ENCODE measurements at regions not wholly inside any gene's neighbourhood (a gene's known extent, or its start where the extent isn't known, plus 50 kb on each side); places are given as distances from the start of the nearest gene placed in this dataset.
"Not testable (repeated sequence)": the region's sequence is repeated elsewhere in the genome, so short reads cannot be mapped to it uniquely, and the experiment has no call there.

- H3K36me3 ChIP-seq (ENCODE audit: insufficient read depth, low read length); H3K4me3 ChIP-seq (ENCODE audit: low read length in 2 of 2); POLR2A ChIA-PET (ENCODE audit: partially characterized antibody); H3K27me3 Mint-ChIP-seq; H3K27me3 ChIP-seq (ENCODE audit: insufficient read depth, low read length); CTCF ChIA-PET (ENCODE audit: partially characterized antibody); H3K9me3 ChIP-seq (ENCODE audit: control insufficient read depth in 1 of 2, low read length in 2 of 2); H3K4me1 Mint-ChIP-seq; H3K36me3 Mint-ChIP-seq; H3K4me3 Mint-ChIP-seq; H3K4me1 ChIP-seq (ENCODE audit: insufficient read depth, low read length); H3K27ac Mint-ChIP-seq; DNase-seq; H3K27ac ChIP-seq (ENCODE audit: low read depth, low read length); intact Hi-C loops (cut with micrococcal nuclease): not testable (repeated sequence)
- peaks cover 0 to 30% (median 14%) of the 10 kb centered on the region in 8 donors for H3K9me3 Mint-ChIP-seq
These were observed 340.6 kb downstream of the PAX1 start for GRCh38 chr20:22045956-22046507.

GRCh38 chr20:22027423-22027822 is 322.0 kb downstream of the PAX1 start:
- H3K4me3 ChIP-seq (ENCODE audit: low read length in 2 of 2): no peak overlapping the region
- no peaks in the 10 kb centered on the region for H3K4me1 ChIP-seq (ENCODE audit: insufficient read depth, low read length)
- H3K36me3 ChIP-seq (ENCODE audit: insufficient read depth, low read length): no peaks in the 10 kb centered on the region
- Mint-ChIP-seq H3K4me3 (no peak overlapping the region), H3K36me3 (no peaks in the 10 kb centered on the region), H3K4me1 (no peaks in the 10 kb centered on the region), H3K27ac (no peak overlapping the region), H3K9me3 (peaks cover 5 to 37% (median 21%) of the 10 kb centered on the region in 8 donors), H3K27me3 (no peaks in the 10 kb centered on the region)
- ChIA-PET CTCF (ENCODE audit: partially characterized antibody) (no interaction called here), POLR2A (ENCODE audit: partially characterized antibody) (no interaction called here)
- DNase-seq: no peak
- H3K27me3 ChIP-seq (ENCODE audit: insufficient read depth, low read length): no peaks in the 10 kb centered on the region
- intact Hi-C loops (cut with micrococcal nuclease): no loop called here
- no peak overlapping the region for H3K27ac ChIP-seq (ENCODE audit: low read depth, low read length)
- no peaks in the 10 kb centered on the region for H3K9me3 ChIP-seq (ENCODE audit: control insufficient read depth in 1 of 2, low read length in 2 of 2)

- no peak for DNase-seq
- no peaks in the 10 kb centered on the region for H3K36me3 ChIP-seq (ENCODE audit: insufficient read depth, low read length)
- H3K9me3 Mint-ChIP-seq: peaks cover 7 to 31% (median 13%) of the 10 kb centered on the region in 8 donors
- H3K9me3 ChIP-seq (ENCODE audit: control insufficient read depth in 1 of 2, low read length in 2 of 2): no peaks in the 10 kb centered on the region
- no peak overlapping the region for H3K27ac ChIP-seq (ENCODE audit: low read depth, low read length)
- no peak overlapping the region for H3K4me3 Mint-ChIP-seq
- ChIA-PET POLR2A (ENCODE audit: partially characterized antibody) (no interaction called here), CTCF (ENCODE audit: partially characterized antibody) (no interaction called here)
- H3K36me3 Mint-ChIP-seq: no peaks in the 10 kb centered on the region
- no peaks in the 10 kb centered on the region for H3K4me1 Mint-ChIP-seq
- no peaks in the 10 kb centered on the region for H3K4me1 ChIP-seq (ENCODE audit: insufficient read depth, low read length)
- intact Hi-C loops (cut with micrococcal nuclease): no loop called here
- no peak overlapping the region for H3K27ac Mint-ChIP-seq
- H3K27me3 Mint-ChIP-seq: no peaks in the 10 kb centered on the region
- no peaks in the 10 kb centered on the region for H3K27me3 ChIP-seq (ENCODE audit: insufficient read depth, low read length)
- H3K4me3 ChIP-seq (ENCODE audit: low read length in 2 of 2): no peak overlapping the region
These were observed 314.7 kb downstream of the PAX1 start for GRCh38 chr20:22020201-22020600.

GRCh38 chr20:22008456-22008855 is 303.0 kb downstream of the PAX1 start:
- Mint-ChIP-seq H3K36me3 (no peaks in the 10 kb centered on the region), H3K27me3 (no peaks in the 10 kb centered on the region), H3K4me3 (no peak overlapping the region), H3K27ac (no peak overlapping the region), H3K9me3 (peaks cover 6 to 21% (median 12%) of the 10 kb centered on the region in 8 donors), H3K4me1 (no peaks in the 10 kb centered on the region)
- Histone ChIP-seq H3K36me3 (ENCODE audit: insufficient read depth, low read length) (no peaks in the 10 kb centered on the region), H3K4me3 (ENCODE audit: low read length in 2 of 2) (no peak overlapping the region), H3K27me3 (ENCODE audit: insufficient read depth, low read length) (no peaks in the 10 kb centered on the region), H3K27ac (ENCODE audit: low read depth, low read length) (no peak overlapping the region), H3K9me3 (ENCODE audit: control insufficient read depth in 1 of 2, low read length in 2 of 2) (no peaks in the 10 kb centered on the region), H3K4me1 (ENCODE audit: insufficient read depth, low read length) (no peaks in the 10 kb centered on the region)
- intact Hi-C loops (cut with micrococcal nuclease): no loop called here
- CTCF ChIA-PET (ENCODE audit: partially characterized antibody): no interaction called here
- POLR2A ChIA-PET (ENCODE audit: partially characterized antibody): no interaction called here
- DNase-seq: no peak

GRCh38 chr20:22006306-22006705 is 300.8 kb downstream of the PAX1 start:
- Mint-ChIP-seq H3K4me3 (no peak overlapping the region), H3K27ac (no peak overlapping the region), H3K4me1 (no peaks in the 10 kb centered on the region), H3K9me3 (peaks cover 6 to 16% (median 13%) of the 10 kb centered on the region in 8 donors), H3K27me3 (no peaks in the 10 kb centered on the region), H3K36me3 (no peaks in the 10 kb centered on the region)
- ChIA-PET CTCF (ENCODE audit: partially characterized antibody) (no interaction called here), POLR2A (ENCODE audit: partially characterized antibody) (no interaction called here)
- no peaks in the 10 kb centered on the region for H3K27me3 ChIP-seq (ENCODE audit: insufficient read depth, low read length)
- H3K4me1 ChIP-seq (ENCODE audit: insufficient read depth, low read length): no peaks in the 10 kb centered on the region
- H3K9me3 ChIP-seq (ENCODE audit: control insufficient read depth in 1 of 2, low read length in 2 of 2): no peaks in the 10 kb centered on the region
- no peak for DNase-seq
- no peak overlapping the region for H3K4me3 ChIP-seq (ENCODE audit: low read length in 2 of 2)
- H3K27ac ChIP-seq (ENCODE audit: low read depth, low read length): no peak overlapping the region
- intact Hi-C loops (cut with micrococcal nuclease): no loop called here
- no peaks in the 10 kb centered on the region for H3K36me3 ChIP-seq (ENCODE audit: insufficient read depth, low read length)

- Mint-ChIP-seq H3K27ac (no peak overlapping the region), H3K36me3 (no peaks in the 10 kb centered on the region), H3K27me3 (no peaks in the 10 kb centered on the region), H3K9me3 (peaks cover 6 to 15% (median 10%) of the 10 kb centered on the region in 8 donors), H3K4me1 (no peaks in the 10 kb centered on the region), H3K4me3 (peak overlapping the region in 1 of 8 donors; percentile 10)
- no peak overlapping the region for H3K27ac ChIP-seq (ENCODE audit: low read depth, low read length)
- H3K4me3 ChIP-seq (ENCODE audit: low read length in 2 of 2): no peak overlapping the region
- H3K4me1 ChIP-seq (ENCODE audit: insufficient read depth, low read length): no peaks in the 10 kb centered on the region
- intact Hi-C loops (cut with micrococcal nuclease): no loop called here
- no peaks in the 10 kb centered on the region for H3K9me3 ChIP-seq (ENCODE audit: control insufficient read depth in 1 of 2, low read length in 2 of 2)
- no peaks in the 10 kb centered on the region for H3K27me3 ChIP-seq (ENCODE audit: insufficient read depth, low read length)
- DNase-seq: no peak
- POLR2A ChIA-PET (ENCODE audit: partially characterized antibody): no interaction called here
- CTCF ChIA-PET (ENCODE audit: partially characterized antibody): no interaction called here
- no peaks in the 10 kb centered on the region for H3K36me3 ChIP-seq (ENCODE audit: insufficient read depth, low read length)
These were observed 300.1 kb downstream of the PAX1 start for GRCh38 chr20:22005535-22005934.

GRCh38 chr20:22004946-22005345 is 299.5 kb downstream of the PAX1 start:
- Mint-ChIP-seq H3K27me3 (no peaks in the 10 kb centered on the region), H3K4me3 (no peak overlapping the region), H3K27ac (no peak overlapping the region), H3K9me3 (peaks cover 4 to 18% (median 10%) of the 10 kb centered on the region in 8 donors), H3K36me3 (no peaks in the 10 kb centered on the region), H3K4me1 (no peaks in the 10 kb centered on the region)
- H3K27ac ChIP-seq (ENCODE audit: low read depth, low read length): no peak overlapping the region
- DNase-seq: no peak
- no peaks in the 10 kb centered on the region for H3K27me3 ChIP-seq (ENCODE audit: insufficient read depth, low read length)
- intact Hi-C loops (cut with micrococcal nuclease): no loop called here
- no peak overlapping the region for H3K4me3 ChIP-seq (ENCODE audit: low read length in 2 of 2)
- H3K36me3 ChIP-seq (ENCODE audit: insufficient read depth, low read length): no peaks in the 10 kb centered on the region
- no peaks in the 10 kb centered on the region for H3K4me1 ChIP-seq (ENCODE audit: insufficient read depth, low read length)
- CTCF ChIA-PET (ENCODE audit: partially characterized antibody): no interaction called here
- POLR2A ChIA-PET (ENCODE audit: partially characterized antibody): no interaction called here
- H3K9me3 ChIP-seq (ENCODE audit: control insufficient read depth in 1 of 2, low read length in 2 of 2): no peaks in the 10 kb centered on the region

- Histone ChIP-seq H3K9me3 (ENCODE audit: control insufficient read depth in 1 of 2, low read length in 2 of 2) (no peaks in the 10 kb centered on the region), H3K27ac (ENCODE audit: low read depth, low read length) (no peak overlapping the region), H3K4me3 (ENCODE audit: low read length in 2 of 2) (no peak overlapping the region), H3K27me3 (ENCODE audit: insufficient read depth, low read length) (no peaks in the 10 kb centered on the region), H3K36me3 (ENCODE audit: insufficient read depth, low read length) (no peaks in the 10 kb centered on the region), H3K4me1 (ENCODE audit: insufficient read depth, low read length) (no peaks in the 10 kb centered on the region)
- Mint-ChIP-seq H3K36me3 (no peaks in the 10 kb centered on the region), H3K4me1 (no peaks in the 10 kb centered on the region), H3K9me3 (peaks cover 4 to 18% (median 9%) of the 10 kb centered on the region in 8 donors), H3K4me3 (no peak overlapping the region), H3K27me3 (no peaks in the 10 kb centered on the region), H3K27ac (no peak overlapping the region)
- no peak for DNase-seq
- ChIA-PET CTCF (ENCODE audit: partially characterized antibody) (no interaction called here), POLR2A (ENCODE audit: partially characterized antibody) (no interaction called here)
- intact Hi-C loops (cut with micrococcal nuclease): no loop called here
These were observed 298.2 kb downstream of the PAX1 start for GRCh38 chr20:22003680-22004079.

Data from CD4-positive, alpha-beta memory T cell (primary cell).